Esophagus squamous epithelium (tissue), 4 donors: ENCODE measurements at regions not wholly inside any gene's neighbourhood (a gene's known extent, or its start where the extent isn't known, plus 50 kb on each side); places are given as distances from the start of the nearest gene placed in this dataset.

ENCODE experiments used
- CTCF ChIP-seq, 6 experiments: fragments of 450-650 bp in 4 of 6; fragments of 200-600 bp in 2 of 6; sonication (generic) in 2 of 6; IDR thresholded peaks; one replicate each; pipeline ENCODE4 v1.5.1; 2016 to 2019; ENCODE audit warnings: antibody characterized with exemption in 6 of 6, mild to moderate bottlenecking in 4 of 6, moderate library complexity in 4 of 6
- POLR2A ChIP-seq, 4 donors: fragments of 450-650 bp; IDR thresholded peaks; one replicate each; pipeline ENCODE4 v1.6.1; 2017; ENCODE audit warnings: antibody characterized with exemption in 4 of 4, mild to moderate bottlenecking in 4 of 4, moderate library complexity in 3 of 4

DNA sequence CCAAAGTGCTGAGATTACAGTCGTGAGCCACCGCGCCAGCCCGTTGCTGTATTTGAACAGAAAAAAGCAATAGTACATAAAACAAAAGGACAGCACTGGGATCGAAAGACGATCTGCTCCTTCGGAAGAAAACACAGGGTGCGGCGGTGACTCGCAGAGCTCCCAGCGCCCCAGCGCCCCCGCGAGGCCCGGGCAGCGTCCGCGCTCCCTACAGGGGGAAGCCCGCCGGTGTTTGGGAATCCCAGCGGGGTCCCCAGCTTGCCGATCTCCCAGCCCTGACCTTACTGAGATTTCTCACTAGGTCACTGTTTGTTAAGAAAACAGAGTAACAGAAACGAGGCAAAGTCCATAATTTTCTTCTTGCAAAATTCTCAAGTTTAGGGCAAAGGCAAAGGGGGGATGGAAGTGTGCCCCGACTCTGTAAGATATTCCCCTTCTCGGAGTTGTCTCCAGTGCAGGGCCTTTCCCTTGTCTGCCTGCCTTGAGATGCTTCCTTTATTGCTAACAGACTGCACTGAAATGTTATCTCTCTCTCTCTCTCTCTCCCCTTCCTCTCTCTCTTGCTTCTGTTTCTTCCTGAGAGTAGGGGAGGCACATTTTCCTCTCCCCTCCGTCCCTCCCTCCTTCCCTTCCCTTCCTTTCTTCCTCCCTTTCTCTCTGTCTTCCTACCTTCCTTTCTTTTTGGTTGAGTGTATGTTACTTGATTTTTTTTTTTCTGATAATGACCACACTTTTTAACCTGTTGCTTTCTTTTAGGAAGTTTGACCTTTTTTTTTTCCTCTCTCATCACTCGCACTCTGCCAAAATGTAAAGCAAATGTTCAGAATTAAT, 91.9 kb downstream of the TMEM30B start:
- TF ChIP-seq CTCF (IDR thresholded peaks at IDR 0.05) (peak in 3 of 6 experiments; percentile 30 to 49 (median 45)), POLR2A (IDR thresholded peaks at IDR 0.05) (no peak)
